CD4-positive, alpha-beta T cell treated with Interleukin-4 for 1 hour (primary cell): ENCODE measurements at regions not wholly inside any gene's neighbourhood (a gene's known extent, or its start where the extent isn't known, plus 50 kb on each side); places are given as distances from the start of the nearest gene placed in this dataset.

Experiments
- DNase-seq, 2 donors: peaks; one replicate each; pipeline ENCODE4 v3.0.0-alpha.2; 2020 to 2022

- no peak for DNase-seq
Observed at GRCh38 chr15:38696790-38697495, 132.3 kb upstream of the RASGRP1 start.

GRCh38 chr15:38698254-38698653, 133.6 kb upstream of the RASGRP1 start:
- peak in 1 of 2 donors; percentile 38 for DNase-seq

DNA sequence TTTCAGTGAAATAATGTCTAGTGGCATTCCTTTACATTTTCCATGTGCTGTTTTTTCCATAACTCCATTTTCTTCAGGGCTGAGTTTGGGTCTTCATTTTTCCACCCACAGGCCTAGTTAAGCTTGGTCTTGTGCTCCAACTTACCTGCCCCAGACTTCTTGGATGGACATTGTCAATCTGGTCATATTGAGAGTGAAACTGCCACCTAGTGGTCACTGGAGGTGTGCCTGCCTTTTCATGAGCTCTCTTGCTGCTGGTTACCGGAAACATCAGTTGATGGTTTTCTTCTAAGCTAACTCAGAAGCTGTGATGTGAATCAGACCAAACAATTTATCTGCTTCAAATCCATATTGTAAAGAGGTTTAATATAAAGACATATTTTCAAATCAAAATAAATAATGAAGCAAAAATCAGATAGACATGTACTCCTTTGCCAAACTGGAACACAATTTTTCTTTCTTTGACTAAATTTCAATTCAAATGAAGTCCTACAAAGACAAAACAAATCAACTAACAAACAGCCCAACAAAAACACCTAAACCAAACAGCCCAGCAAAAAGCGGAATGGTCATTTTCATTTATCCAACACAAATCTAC, 135.1 kb upstream of the RASGRP1 start:
- DNase-seq = peak; percentile 76 to 83

- DNase-seq = no peak
Observed at GRCh38 chr15:38701149-38701548, 136.5 kb upstream of the RASGRP1 start.

DNA sequence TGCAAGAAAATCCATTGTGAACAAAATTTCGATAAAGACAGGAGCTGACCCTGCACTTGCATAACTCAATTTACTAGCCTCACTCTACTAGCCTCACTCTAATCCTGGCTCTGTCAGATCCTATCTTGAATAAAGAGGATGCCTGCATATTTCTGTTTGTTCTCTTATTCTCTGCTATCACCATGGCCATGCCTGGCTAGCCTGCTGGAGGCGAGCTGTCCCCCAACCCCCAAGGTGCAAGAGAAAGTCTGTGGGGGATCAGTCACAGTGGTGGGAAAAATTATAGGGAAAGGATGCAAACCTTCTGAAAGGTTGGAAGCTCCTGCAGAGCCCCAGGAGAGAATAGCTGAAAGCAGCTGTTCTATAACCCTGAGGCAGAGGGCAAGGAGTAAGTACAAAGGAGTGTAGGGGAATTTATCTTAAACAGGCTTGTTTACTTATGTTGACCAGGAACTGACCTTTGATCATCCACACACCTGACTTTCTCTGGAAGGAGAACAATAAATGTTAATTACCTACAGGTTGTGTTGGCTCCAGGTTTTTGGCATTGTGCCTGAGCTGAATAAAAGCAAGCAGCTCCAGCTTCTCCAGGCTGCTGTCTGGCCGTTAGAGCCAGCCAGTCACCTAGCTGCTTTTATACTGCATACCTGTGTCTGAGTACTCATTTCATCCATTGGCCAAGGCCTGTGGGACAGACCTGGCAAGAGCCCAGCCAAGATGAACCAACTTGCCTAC, 137.7 kb upstream of the RASGRP1 start:
- DNase-seq = no peak

DNA sequence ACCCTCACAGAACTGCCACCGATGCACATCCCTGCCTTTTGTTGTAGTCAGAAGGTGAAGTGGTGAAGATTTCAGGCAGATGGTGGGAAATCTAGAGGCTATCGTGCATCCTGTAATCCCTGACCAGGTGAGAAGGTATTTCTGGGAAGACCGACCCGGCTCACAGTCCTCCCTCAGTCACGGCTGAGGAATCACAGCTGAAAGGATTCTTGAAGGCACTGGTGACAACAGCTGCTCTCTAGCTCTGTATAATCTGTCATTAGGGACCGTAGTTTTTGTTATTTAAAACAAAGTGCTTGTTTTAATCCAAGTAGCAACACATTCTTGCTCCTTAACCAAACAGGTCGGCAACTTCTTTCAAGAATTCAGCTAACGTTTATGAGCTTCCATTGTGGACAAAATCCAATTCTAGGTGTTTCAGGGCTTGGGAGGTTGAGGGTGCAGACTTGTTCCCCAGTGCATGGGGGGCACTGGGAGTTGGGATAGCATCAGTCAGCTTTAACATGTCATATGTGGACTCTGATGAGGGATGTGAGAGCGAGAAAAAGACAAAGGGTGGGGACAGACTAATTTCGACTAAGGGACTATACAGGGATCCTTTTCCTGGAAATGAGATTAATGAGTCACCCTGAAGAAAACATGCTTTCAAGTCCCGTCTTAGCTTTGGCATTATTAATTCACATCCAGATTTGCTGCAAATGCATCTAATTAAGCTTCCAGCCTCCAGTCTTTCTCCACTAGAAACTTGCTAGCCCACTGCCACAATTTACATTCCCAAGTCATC, 141.0 kb upstream of the RASGRP1 start:
- DNase-seq = no peak

DNA sequence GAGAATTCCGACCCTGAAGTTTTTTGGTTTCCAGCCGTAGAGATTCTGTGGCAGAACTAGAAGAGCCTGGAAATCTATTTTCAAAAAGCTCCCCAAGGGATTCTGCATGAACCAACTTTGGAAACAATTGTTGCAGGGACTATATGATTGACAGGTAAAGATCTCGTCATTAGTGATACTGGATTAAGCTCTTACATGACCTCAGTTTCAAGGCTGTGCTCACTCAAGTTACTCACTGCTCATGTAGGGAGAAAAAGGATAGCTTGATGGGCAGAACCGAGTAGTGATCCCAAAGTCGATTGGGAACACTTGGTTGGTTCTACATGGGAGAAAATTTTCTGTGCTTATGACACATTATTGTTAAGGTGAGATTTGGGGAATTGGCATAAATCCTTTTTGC, 142.3 kb upstream of the RASGRP1 start:
- DNase-seq = no peak

GRCh38 chr15:38707802-38708671, 143.4 kb upstream of the RASGRP1 start:
- DNase-seq = peak; percentile 47 to 63

DNA sequence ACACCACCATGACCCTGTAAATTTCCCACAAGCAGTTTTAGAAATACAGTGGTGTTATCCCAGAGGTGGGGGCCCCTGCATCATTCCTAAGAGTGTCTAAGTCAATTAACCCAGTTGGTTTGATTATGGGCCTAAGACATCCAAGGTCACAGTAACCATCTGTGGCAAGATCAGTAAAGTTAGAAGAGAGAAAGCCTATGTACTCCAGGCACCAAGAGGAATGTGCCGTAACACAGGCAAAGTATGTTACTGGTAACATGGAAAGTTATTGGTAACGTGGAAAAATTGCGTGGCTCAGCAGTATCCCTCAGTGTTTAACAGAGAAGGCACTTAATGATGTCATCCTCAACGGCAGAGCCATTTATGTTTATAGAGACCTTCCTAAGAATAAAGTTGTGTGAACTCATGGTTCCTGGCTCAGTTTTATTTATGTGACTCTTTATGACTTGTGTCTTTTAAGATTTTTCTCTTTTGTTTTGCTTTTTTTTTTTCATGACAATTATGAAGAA, 144.1 kb upstream of the RASGRP1 start:
- no peak for DNase-seq

- no peak for DNase-seq
Observed at GRCh38 chr15:38709196-38709595, 144.6 kb upstream of the RASGRP1 start.

DNA sequence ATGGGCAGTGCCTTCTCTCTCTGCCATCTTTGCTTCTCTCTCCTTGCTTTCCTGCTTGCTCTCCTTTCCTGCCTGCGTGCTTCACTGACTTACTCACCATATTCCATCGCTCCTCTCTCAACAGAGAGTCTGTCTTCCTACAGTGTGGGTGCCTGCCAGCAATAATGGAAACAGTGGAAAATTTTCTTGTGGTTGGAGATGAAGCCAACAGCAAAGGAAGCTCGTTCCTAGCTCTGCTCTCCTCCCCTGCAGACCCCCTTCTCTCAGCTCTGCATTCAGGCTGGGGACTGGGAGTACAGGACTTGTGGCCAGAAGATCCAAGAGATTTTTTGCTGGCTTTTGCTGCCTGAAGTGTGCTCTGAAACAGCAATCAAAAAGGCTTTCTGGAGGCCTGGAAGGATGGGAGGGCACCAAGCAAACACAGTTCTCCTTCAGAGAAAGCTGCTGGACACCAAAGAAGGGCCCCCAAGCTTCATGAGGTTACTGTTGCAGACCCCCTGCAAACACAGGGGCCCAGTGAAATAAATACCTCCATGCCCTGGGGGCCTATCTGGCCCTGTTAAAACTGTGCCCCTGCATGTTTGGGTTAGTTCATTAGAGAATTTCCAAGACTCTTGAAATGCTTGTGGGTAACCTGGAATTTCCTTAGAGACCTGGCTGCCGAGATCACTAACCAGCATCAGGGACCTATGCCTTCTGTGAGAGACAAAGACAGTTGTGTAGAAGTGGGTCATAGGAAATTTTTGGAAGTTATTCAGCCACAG, 149.9 kb upstream of the RASGRP1 start:
- DNase-seq = no peak

DNA sequence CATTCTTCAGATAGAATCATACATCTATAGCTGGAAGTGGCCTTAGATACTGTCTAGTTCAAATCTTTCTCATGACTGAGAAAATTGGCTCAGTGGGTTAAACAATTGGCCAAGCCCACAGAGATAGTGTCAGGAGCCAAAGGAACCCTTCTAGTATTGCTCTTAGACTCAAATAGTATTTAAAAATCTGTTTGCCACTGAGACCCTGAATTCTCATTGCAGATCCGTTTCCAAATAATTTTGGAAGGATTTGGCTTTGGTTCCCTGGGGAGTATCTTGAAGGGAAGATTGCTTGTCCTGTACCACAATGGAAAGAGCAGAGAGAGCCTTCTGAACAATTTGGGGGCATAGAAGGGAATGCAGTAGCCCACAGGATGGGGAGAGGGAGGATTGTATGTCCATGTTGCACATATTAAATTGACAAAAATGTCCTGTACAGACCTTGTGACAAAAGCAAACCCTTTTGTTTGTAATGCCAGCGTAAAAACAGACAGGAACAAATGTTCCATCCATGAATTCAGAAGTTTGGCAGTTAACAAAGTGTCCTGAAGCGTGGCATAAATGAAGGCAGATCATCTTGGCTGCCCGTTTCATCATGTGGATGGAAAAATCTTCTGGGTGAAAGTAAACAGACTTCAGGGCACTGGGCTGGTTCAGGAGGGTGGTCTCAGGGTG, 156.4 kb upstream of the RASGRP1 start:
- DNase-seq = no peak

DNA sequence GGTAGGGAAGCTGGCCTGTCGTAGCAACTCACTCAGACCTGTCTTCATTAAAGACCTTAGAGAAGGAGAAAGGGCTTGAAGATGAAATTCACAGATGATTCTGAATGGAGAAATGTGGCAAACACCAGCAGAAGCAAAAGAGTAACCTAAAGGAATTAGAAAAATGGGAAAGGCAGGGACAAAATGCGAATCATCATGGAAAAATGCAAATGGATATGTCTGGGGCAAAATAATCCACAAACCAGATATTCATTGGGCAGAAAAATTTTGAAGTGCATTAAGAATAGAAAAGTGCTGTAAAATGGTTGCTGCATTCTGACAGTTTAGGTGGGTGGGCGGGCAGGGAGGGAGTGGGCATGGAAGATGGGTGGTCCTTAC, 156.9 kb upstream of the RASGRP1 start:
- DNase-seq = no peak

GRCh38 chr15:38722236-38722635, 157.6 kb upstream of the RASGRP1 start:
- DNase-seq = no peak

GRCh38 chr15:38724827-38725226, 160.2 kb upstream of the RASGRP1 start:
- DNase-seq = no peak

GRCh38 chr15:38726187-38726586, 161.6 kb upstream of the RASGRP1 start:
- DNase-seq = no peak

- DNase-seq = no peak
Observed at GRCh38 chr15:38733331-38733730, 168.7 kb upstream of the RASGRP1 start.

- DNase-seq = no peak
Observed at GRCh38 chr15:38740206-38740605, 175.6 kb upstream of the RASGRP1 start.

DNA sequence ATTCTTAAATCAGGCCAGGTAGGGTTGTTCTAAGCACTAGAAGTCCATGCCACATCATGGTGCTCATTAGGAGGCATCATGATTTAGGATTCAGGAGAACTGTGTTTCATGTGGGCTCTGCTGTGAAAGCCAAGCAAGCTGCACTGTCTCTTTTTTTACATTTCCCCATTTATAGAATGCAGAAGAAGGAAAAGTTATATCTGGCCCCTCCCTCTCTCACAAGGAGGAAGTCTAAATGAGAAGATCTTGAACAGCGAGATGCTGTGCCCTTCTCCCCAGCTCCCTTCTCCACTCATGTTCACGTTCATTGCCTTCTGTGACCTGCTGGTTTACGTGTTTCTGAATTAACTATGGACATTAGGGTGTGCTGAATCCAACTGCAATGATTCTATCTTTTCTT, 178.5 kb upstream of the RASGRP1 start:
- DNase-seq = no peak

DNA sequence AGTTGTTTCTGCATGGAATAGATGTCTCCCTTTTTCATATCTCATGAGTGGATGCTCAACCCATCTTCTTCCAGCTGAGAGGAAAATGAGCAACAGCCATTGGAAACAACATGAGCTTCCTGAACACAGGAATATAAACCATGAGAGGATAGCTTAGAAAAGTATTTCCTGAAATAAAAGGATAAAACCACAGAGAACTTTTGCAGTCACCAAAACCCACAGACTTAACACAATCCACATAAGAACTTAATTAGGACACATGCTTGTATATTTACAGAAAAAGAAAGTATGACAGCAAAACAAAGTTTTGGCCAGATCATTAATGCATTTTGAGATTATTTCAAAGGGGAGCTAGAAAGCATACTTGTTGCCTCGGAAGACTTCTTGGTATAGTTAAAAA, 180.5 kb upstream of the RASGRP1 start:
- no peak for DNase-seq

DNA sequence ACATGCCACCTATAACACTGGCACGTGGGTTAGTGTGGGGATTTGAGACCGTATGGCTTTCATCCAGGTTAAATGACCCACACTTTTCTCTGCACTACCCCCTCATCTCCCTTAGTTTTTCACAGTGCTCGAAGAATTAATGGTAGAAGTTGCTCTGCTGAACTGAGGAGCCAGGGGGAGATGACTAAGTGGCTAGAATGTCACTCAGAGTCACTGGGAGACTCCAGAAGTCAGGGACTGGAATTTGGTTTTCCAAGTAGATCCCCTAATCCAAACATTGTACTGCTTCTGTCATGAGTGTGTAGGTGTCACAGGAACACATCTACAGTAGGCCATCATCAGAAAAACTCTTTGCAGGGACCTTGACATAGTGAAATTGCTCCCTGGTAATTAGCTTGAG, 181.0 kb upstream of the RASGRP1 start:
- no peak for DNase-seq
